ENCODE measurements at regions not wholly inside any gene's neighbourhood (a gene's known extent, or its start where the extent isn't known, plus 50 kb on each side); places are given as distances from the start of the nearest gene placed in this dataset.

DNA sequence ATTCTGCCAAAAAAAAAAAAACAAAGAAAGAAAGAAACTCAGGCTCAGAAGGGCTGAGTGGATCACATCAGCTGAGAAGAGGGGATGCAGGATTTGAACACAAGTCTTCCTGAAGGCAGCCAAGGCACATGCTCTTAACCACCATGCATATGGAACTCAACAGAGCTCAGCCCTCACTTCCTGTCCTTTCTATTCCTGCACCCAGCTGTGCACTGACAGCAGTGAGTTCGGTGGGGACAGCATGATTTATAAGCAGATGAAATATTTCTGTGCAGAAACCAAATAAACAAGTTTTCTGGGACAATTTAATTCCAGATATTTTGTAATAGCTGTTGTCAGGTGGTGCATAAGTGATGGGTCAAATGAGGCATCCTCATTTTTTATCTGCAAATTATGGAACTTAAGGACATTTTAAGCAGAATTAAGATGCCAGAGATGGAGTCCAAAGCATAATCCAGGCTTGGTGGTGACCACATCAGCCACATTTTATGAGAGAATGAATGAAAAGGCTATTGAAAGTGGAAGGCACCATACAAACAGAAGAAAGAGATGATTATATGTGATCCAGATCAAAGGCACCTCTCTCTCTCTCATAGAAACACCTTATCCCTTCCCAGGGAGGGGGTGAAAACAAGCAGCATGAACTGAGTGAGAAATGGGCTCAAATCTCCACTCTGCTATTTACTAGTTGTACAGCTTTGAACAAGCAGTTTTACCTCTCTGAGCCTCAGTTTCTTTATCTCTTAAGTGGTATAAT, 303.6 kb upstream of the MSX2 start:
- Histone ChIP-seq H3K4me2 (ENCODE audit: control insufficient read depth, insufficient read depth) (no peak overlapping the region), H3K9me3 (replicated peaks; ENCODE audit: control insufficient read depth, insufficient read depth, low read length) (no peaks in the 10 kb centered on the region; the same call in 2 of the 3 replicates), H3K36me3 (ENCODE audit: control insufficient read depth in 2 of 2, insufficient read depth in 2 of 2, low read length in 1 of 2) (no peaks in the 10 kb centered on the region), H3K9ac (ENCODE audit: control insufficient read depth, insufficient read depth, low read length) (no peak overlapping the region), H3K27me3 (replicated peaks in 1 of 2; ENCODE audit: control insufficient read depth in 2 of 2, insufficient read depth in 2 of 2, low read length in 1 of 2) (peaks cover 0 to 2% of the 10 kb centered on the region in 2 experiments; a peak in 1 of 4 replicates), H2AFZ (ENCODE audit: control insufficient read depth, low read depth, low read length) (no peak overlapping the region), H4K20me1 (ENCODE audit: control insufficient read depth, insufficient read depth) (no peaks in the 10 kb centered on the region), H3K79me2 (ENCODE audit: control insufficient read depth, insufficient read depth, low read length) (no peaks in the 10 kb centered on the region), H3K4me1 (ENCODE audit: control insufficient read depth, insufficient read depth, low read length) (no peaks in the 10 kb centered on the region), H3K4me3 (no peak overlapping the region), H3K27ac (ENCODE audit: control insufficient read depth, insufficient read depth) (no peak overlapping the region)
- ATAC-seq: no peak
- in situ Hi-C loops (cut with MboI): loop anchor here (25.0 kb wide), 1 partner anchor 516 kb away; no protein-coding TSS in a partner anchor
- WGBS (ENCODE audit: insufficient coverage, insufficient replicate concordance, low lambda C conversion rate, missing lambda C conversion rate): 0% methylated on average over 1 of the region's 1 CpG
- no peak for DNase-seq (ENCODE audit: low read depth, low spot score)
- TF ChIP-seq, protein P1, sequence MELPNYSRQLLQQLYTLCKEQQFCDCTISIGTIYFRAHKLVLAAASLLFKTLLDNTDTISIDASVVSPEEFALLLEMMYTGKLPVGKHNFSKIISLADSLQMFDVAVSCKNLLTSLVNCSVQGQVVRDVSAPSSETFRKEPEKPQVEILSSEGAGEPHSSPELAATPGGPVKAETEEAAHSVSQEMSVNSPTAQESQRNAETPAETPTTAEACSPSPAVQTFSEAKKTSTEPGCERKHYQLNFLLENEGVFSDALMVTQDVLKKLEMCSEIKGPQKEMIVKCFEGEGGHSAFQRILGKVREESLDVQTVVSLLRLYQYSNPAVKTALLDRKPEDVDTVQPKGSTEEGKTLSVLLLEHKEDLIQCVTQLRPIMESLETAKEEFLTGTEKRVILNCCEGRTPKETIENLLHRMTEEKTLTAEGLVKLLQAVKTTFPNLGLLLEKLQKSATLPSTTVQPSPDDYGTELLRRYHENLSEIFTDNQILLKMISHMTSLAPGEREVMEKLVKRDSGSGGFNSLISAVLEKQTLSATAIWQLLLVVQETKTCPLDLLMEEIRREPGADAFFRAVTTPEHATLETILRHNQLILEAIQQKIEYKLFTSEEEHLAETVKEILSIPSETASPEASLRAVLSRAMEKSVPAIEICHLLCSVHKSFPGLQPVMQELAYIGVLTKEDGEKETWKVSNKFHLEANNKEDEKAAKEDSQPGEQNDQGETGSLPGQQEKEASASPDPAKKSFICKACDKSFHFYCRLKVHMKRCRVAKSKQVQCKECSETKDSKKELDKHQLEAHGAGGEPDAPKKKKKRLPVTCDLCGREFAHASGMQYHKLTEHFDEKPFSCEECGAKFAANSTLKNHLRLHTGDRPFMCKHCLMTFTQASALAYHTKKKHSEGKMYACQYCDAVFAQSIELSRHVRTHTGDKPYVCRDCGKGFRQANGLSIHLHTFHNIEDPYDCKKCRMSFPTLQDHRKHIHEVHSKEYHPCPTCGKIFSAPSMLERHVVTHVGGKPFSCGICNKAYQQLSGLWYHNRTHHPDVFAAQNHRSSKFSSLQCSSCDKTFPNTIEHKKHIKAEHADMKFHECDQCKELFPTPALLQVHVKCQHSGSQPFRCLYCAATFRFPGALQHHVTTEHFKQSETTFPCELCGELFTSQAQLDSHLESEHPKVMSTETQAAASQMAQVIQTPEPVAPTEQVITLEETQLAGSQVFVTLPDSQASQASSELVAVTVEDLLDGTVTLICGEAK (IDR thresholded peaks at IDR 0.05; ENCODE audit: borderline replicate concordance): no peak
- TF ChIP-seq EED (IDR thresholded peaks at IDR 0.05; ENCODE audit: low read depth) (no peak), NR2C2 (IDR thresholded peaks at IDR 0.05; ENCODE audit: borderline replicate concordance, control insufficient read depth, insufficient read length, low read depth) (no peak), EZH2 (IDR thresholded peaks at IDR 0.05; ENCODE audit: borderline replicate concordance, control insufficient read depth, low read depth, low read length) (no peak), YY1 (IDR thresholded peaks at IDR 0.05; ENCODE audit: low read depth, low read length) (no peak)
- intact Hi-C loops (cut with micrococcal nuclease; ENCODE audit: unreplicated experiment): no loop called here
- POLR2A ChIA-PET: no interaction called here
- CTCF ChIA-PET: interaction anchor here (0.6 to 2.2 kb wide), 11 partner anchors 8 to 520 kb away, joined by 3 to 56 read pairs (median 4); no protein-coding TSS in a partner anchor
- RAD21 ChIA-PET (ENCODE audit: unreplicated experiment): interaction anchor here (1.5 to 1.6 kb wide), 3 partner anchors 10 to 373 kb away, joined by 3 to 10 read pairs (median 4); no protein-coding TSS in a partner anchor
- FAIRE-seq: no peak
- SMC1A ChIA-PET (ENCODE audit: uncharacterized antibody, unreplicated experiment): interaction anchor here (0.7 to 1.7 kb wide), 3 partner anchors 24 to 374 kb away, joined by 3 to 4 read pairs (median 4); no protein-coding TSS in a partner anchor
- no TSS peak for BruUV-seq (replicated peaks)

Data from GM12878 (cell line).